HEK293T (cell line): ENCODE measurements at regions not wholly inside any gene's neighbourhood (a gene's known extent, or its start where the extent isn't known, plus 50 kb on each side); places are given as distances from the start of the nearest gene placed in this dataset.

Experiments
- CTCF ChIA-PET: fragments of 350-600 bp; formaldehyde crosslinking; extraction: SDS; loops from one replicate; lab custom pipeline; 2021; ENCODE audit warnings: antibody characterized with exemption, inconsistent platforms; lab: Yijun Ruan, JAX
- POLR2A ChIA-PET: fragments of 350-600 bp; formaldehyde crosslinking; extraction: SDS; loops from one replicate; lab custom pipeline; 2020; ENCODE audit warnings: antibody characterized with exemption, inconsistent platforms; lab: Yijun Ruan, JAX
- DNase-seq: peaks from one replicate; pipeline ENCODE4 v3.0.0; 2012; ENCODE audit warnings: mixed read lengths; ENCODE audit errors: extremely low spot score
- ARNT ChIP-seq: fragments of 450-650 bp; IDR thresholded peaks from 2 replicates; pipeline ENCODE4 v1.6.1; 2017; ENCODE audit warnings: mild to moderate bottlenecking
- BHLHE40 ChIP-seq: fragments of 450-650 bp; IDR thresholded peaks from 2 replicates; pipeline ENCODE4 v1.6.1; 2016; ENCODE audit warnings: mild to moderate bottlenecking, moderate library complexity, borderline replicate concordance
- CTBP1 ChIP-seq: fragments of 450-650 bp; IDR thresholded peaks from 2 replicates; pipeline ENCODE4 v1.6.1; 2016; ENCODE audit warnings: borderline replicate concordance
- ELF4 ChIP-seq: fragments of 450-650 bp; IDR thresholded peaks from 2 replicates; pipeline ENCODE4 v1.6.1; 2017; ENCODE audit warnings: antibody characterized with exemption
- FOXA1 ChIP-seq: fragments of 450-650 bp; IDR thresholded peaks from 2 replicates; pipeline ENCODE4 v1.6.1; 2016; ENCODE audit warnings: mild to moderate bottlenecking
- FOXK2 ChIP-seq: fragments of 450-650 bp; IDR thresholded peaks from 2 replicates; pipeline ENCODE4 v1.6.1; 2016; ENCODE audit warnings: mild to moderate bottlenecking
- FOXM1 ChIP-seq: fragments of 450-650 bp; IDR thresholded peaks from 2 replicates; pipeline ENCODE4 v1.6.1; 2017; ENCODE audit warnings: mild to moderate bottlenecking, borderline replicate concordance
- HDGF ChIP-seq: fragments of 450-650 bp; IDR thresholded peaks from 2 replicates; pipeline ENCODE4 v1.6.1; 2017; ENCODE audit warnings: antibody characterized with exemption, borderline replicate concordance
- L3MBTL2 ChIP-seq: fragments of 450-650 bp; conservative IDR thresholded peaks from 2 replicates; pipeline ENCODE4 v1.6.1; 2016; ENCODE audit warnings: mild to moderate bottlenecking
- LEF1 ChIP-seq: fragments of 450-650 bp; IDR thresholded peaks from 2 replicates; pipeline ENCODE4 v1.6.1; 2017; ENCODE audit warnings: mild to moderate bottlenecking, borderline replicate concordance
- NFRKB ChIP-seq: fragments of 450-650 bp; IDR thresholded peaks from 2 replicates; pipeline ENCODE4 v1.6.1; 2016; ENCODE audit warnings: mild to moderate bottlenecking, moderate library complexity
- SP1 ChIP-seq: fragments of 450-650 bp; IDR thresholded peaks from 2 replicates; pipeline ENCODE4 v1.6.1; 2017
- SUZ12 ChIP-seq: fragments of 450-650 bp; IDR thresholded peaks from 2 replicates; pipeline ENCODE4 v1.6.1; 2016; ENCODE audit warnings: mild to moderate bottlenecking
- TARDBP ChIP-seq: fragments of 450-650 bp; IDR thresholded peaks from 2 replicates; pipeline ENCODE4 v1.6.1; 2016
- ZNF384 ChIP-seq: fragments of 450-650 bp; IDR thresholded peaks from 2 replicates; pipeline ENCODE4 v1.6.1; 2016
- TF ChIP-seq, protein P1 (sequence below): fragments of 450-650 bp; IDR thresholded peaks from 2 replicates; pipeline ENCODE4 v1.6.1; 2016

- DNase-seq: no peak
- POLR2A ChIA-PET: no interaction called here
- CTCF ChIA-PET: no interaction called here
- TF ChIP-seq, protein P1, sequence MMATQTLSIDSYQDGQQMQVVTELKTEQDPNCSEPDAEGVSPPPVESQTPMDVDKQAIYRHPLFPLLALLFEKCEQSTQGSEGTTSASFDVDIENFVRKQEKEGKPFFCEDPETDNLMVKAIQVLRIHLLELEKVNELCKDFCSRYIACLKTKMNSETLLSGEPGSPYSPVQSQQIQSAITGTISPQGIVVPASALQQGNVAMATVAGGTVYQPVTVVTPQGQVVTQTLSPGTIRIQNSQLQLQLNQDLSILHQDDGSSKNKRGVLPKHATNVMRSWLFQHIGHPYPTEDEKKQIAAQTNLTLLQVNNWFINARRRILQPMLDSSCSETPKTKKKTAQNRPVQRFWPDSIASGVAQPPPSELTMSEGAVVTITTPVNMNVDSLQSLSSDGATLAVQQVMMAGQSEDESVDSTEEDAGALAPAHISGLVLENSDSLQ: no peak
- no peak for TF ChIP-seq ARNT
- no peak for TF ChIP-seq CTBP1
- no peak for TF ChIP-seq FOXA1
- no peak for TF ChIP-seq HDGF
- TF ChIP-seq SUZ12: no peak
- no peak for TF ChIP-seq BHLHE40
- no peak for TF ChIP-seq ZNF384
- TF ChIP-seq LEF1: no peak
- TF ChIP-seq ELF4: no peak
- no peak for TF ChIP-seq NFRKB
- no peak for TF ChIP-seq SP1
- TF ChIP-seq L3MBTL2: no peak
- TF ChIP-seq FOXK2: no peak
- TF ChIP-seq FOXM1: no peak
- no peak for TF ChIP-seq TARDBP
Observed at GRCh38 chr15:29470794-29471193, 201.2 kb upstream of the NSMCE3 start.

- CTCF ChIA-PET: no interaction called here
- TF ChIP-seq, protein P1: no peak
- TF ChIP-seq SP1 (no peak), CTBP1 (no peak), TARDBP (no peak), FOXK2 (no peak), FOXM1 (no peak), L3MBTL2 (no peak), ARNT (no peak), ELF4 (no peak), ZNF384 (no peak), LEF1 (no peak), SUZ12 (no peak), FOXA1 (no peak), HDGF (no peak), BHLHE40 (no peak)
- POLR2A ChIA-PET: no interaction called here
- no peak for DNase-seq
Observed at GRCh38 chr15:29470311-29470710, 200.7 kb upstream of the NSMCE3 start.

GRCh38 chr15:29468899-29469298 is 199.3 kb upstream of the NSMCE3 start:
- ChIA-PET POLR2A (no interaction called here), CTCF (no interaction called here)
- TF ChIP-seq FOXA1 (no peak), ELF4 (no peak), ARNT (no peak), L3MBTL2 (no peak), CTBP1 (no peak), HDGF (no peak), ZNF384 (no peak), FOXK2 (no peak), BHLHE40 (no peak)
- no peak for DNase-seq

DNA sequence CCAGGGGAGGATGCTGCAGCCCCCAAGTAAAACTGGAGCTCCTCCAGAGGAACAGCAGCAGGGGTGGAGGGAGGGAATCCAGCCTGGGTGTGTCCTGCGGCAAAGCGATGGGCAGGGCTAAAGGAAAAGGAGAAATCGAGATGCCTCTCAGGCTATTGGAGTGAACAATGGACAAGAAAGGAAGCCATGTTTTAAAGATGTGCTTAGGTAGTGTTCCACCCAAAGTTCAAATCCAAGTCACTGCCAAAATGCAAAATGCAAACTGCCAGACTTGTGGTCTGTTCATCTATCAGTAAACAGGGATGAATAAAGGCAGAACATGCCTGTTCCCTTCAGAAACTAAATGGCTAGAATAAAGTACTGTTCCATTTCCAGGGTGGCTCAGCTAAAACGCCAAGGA is 197.5 kb upstream of the NSMCE3 start:
- TF ChIP-seq L3MBTL2 (no peak), HDGF (no peak), SUZ12 (no peak), SP1 (no peak), ZNF384 (no peak), TARDBP (no peak), FOXK2 (no peak), NFRKB (no peak), ARNT (no peak), BHLHE40 (no peak), ELF4 (no peak), FOXA1 (no peak), FOXM1 (no peak), CTBP1 (no peak), LEF1 (no peak)
- TF ChIP-seq, protein P1: no peak
- no peak for DNase-seq
- POLR2A ChIA-PET: no interaction called here
- CTCF ChIA-PET: no interaction called here

GRCh38 chr15:29466292-29466691 is 196.7 kb upstream of the NSMCE3 start:
- CTCF ChIA-PET: no interaction called here
- DNase-seq: no peak
- POLR2A ChIA-PET: no interaction called here
- TF ChIP-seq HDGF (no peak), SP1 (no peak), L3MBTL2 (no peak), ZNF384 (no peak), NFRKB (no peak), FOXK2 (no peak), ARNT (no peak), BHLHE40 (no peak), SUZ12 (no peak), FOXM1 (no peak)
- TF ChIP-seq, protein P1: no peak

DNA sequence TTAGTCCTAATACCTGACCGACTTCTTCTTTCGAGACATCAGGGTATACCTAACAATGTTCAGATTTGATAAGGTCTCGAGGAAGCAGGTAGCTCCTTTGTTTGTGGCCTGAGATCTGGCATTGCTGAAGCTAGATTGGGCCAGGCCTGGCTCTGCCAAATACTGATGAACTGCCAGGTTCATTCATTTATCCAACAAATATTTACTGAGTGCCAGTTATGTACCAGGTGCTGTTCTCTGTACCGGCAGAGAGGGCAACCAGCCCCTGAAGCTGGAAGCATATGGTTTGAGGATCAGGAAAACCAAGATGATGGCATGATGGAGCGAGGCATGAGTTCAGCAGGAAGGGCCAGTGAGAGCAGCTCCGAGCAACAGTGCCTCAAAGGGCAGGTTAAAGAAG is 196.2 kb upstream of the NSMCE3 start:
- DNase-seq: no peak
- TF ChIP-seq FOXK2: no peak
- TF ChIP-seq FOXA1: no peak
- TF ChIP-seq, protein P1: no peak
- no peak for TF ChIP-seq HDGF
- TF ChIP-seq SP1: no peak
- no peak for TF ChIP-seq ARNT
- no peak for TF ChIP-seq L3MBTL2
- TF ChIP-seq ELF4: no peak
- no peak for TF ChIP-seq TARDBP
- TF ChIP-seq SUZ12: no peak
- no peak for TF ChIP-seq BHLHE40
- no peak for TF ChIP-seq FOXM1
- no peak for TF ChIP-seq NFRKB
- ChIA-PET POLR2A (no interaction called here), CTCF (no interaction called here)
